GM18868 (cell line): ENCODE measurements at regions not wholly inside any gene's neighbourhood (a gene's known extent, or its start where the extent isn't known, plus 50 kb on each side); places are given as distances from the start of the nearest gene placed in this dataset.
A peak's percentile ranks its signal among the peaks of the same experiment; 100 is the strongest.

Experiments
- ATAC-seq: cut with Tn5 transposase; IDR thresholded peaks from one replicate; pipeline ENCODE4 v1.9.1; 2021; ENCODE audit warnings: mild to moderate bottlenecking, moderate library complexity; ENCODE audit not compliant: unreplicated experiment

- no peak for ATAC-seq
Measured at GRCh38 chr18:30562231-30562630, 480.3 kb downstream of the DSC3 start.

- ATAC-seq: no peak
Measured at GRCh38 chr18:30556112-30556511, 486.4 kb downstream of the DSC3 start.

GRCh38 chr18:30545393-30545792, 497.1 kb downstream of the DSC3 start:
- no peak for ATAC-seq

- ATAC-seq: no peak
Measured at GRCh38 chr18:30544141-30544540, 498.4 kb downstream of the DSC3 start.

GRCh38 chr18:30533716-30534115, 508.8 kb downstream of the DSC3 start:
- ATAC-seq: no peak

GRCh38 chr18:30527917-30528316, 514.6 kb downstream of the DSC3 start:
- no peak for ATAC-seq

GRCh38 chr18:30527226-30527625, 515.3 kb downstream of the DSC3 start:
- no peak for ATAC-seq

- no peak for ATAC-seq
Measured at GRCh38 chr18:30522288-30522929, 520.1 kb downstream of the DSC3 start.

GRCh38 chr18:30514059-30514458, 528.5 kb downstream of the DSC3 start:
- ATAC-seq: no peak

- ATAC-seq: no peak
Measured at GRCh38 chr18:30512872-30513271, 529.7 kb downstream of the DSC3 start.

GRCh38 chr18:30510882-30511281, 531.7 kb downstream of the DSC3 start:
- ATAC-seq: no peak

- ATAC-seq: peak; percentile 51
Measured at GRCh38 chr18:30501594-30501993, 540.9 kb downstream of the DSC3 start.

GRCh38 chr18:30500240-30500945, 542.1 kb downstream of the DSC3 start:
- ATAC-seq: peak; percentile 68

- no peak for ATAC-seq
Measured at GRCh38 chr18:30499721-30500120, 542.8 kb downstream of the DSC3 start.

GRCh38 chr18:30492552-30493129, 549.9 kb downstream of the DSC3 start:
- no peak for ATAC-seq

- no peak for ATAC-seq
Measured at GRCh38 chr18:30491815-30492551, 550.6 kb downstream of the DSC3 start.

GRCh38 chr18:30489890-30490643, 552.5 kb downstream of the DSC3 start:
- ATAC-seq: no peak

- no peak for ATAC-seq
Measured at GRCh38 chr18:30487962-30488361, 554.6 kb downstream of the DSC3 start.

- no peak for ATAC-seq
Measured at GRCh38 chr18:30486856-30487255, 555.7 kb downstream of the DSC3 start.

GRCh38 chr18:30485078-30485477, 557.5 kb downstream of the DSC3 start:
- peak; percentile 63 for ATAC-seq

- ATAC-seq: no peak
Measured at GRCh38 chr18:30481871-30482270, 560.7 kb downstream of the DSC3 start.
